NCI-H2196 (cell line): ENCODE measurements at regions not wholly inside any gene's neighbourhood (a gene's known extent, or its start where the extent isn't known, plus 50 kb on each side); places are given as distances from the start of the nearest gene placed in this dataset.
"Not testable (repeated sequence)": the region's sequence is repeated elsewhere in the genome, so short reads cannot be mapped to it uniquely, and the experiment has no call there.

Experiments
- DNase-seq: peaks from one replicate; lab custom pipeline; 2025; ENCODE audit not compliant: unreplicated experiment; lab: John Stamatoyannopoulos, UW

- DNase-seq: no peak
These were observed 494.5 kb upstream of the MAP2 start for GRCh38 chr2:208929139-208929864.

GRCh38 chr2:208929894-208930427, 493.9 kb upstream of the MAP2 start:
- no peak for DNase-seq

- no peak for DNase-seq
These were observed 488.3 kb upstream of the MAP2 start for GRCh38 chr2:208935531-208935930.

GRCh38 chr2:208937521-208937920, 486.3 kb upstream of the MAP2 start:
- DNase-seq: no peak

- no peak for DNase-seq
These were observed 484.0 kb upstream of the MAP2 start for GRCh38 chr2:208939852-208940251.

GRCh38 chr2:208945719-208946256, 478.1 kb upstream of the MAP2 start:
- DNase-seq: no peak

GRCh38 chr2:208948073-208948472, 475.8 kb upstream of the MAP2 start:
- DNase-seq: no peak

GRCh38 chr2:208970070-208970469, 453.8 kb upstream of the MAP2 start:
- DNase-seq: no peak

- DNase-seq: no peak
These were observed 446.3 kb upstream of the MAP2 start for GRCh38 chr2:208977582-208977981.

- no peak for DNase-seq
These were observed 444.9 kb upstream of the MAP2 start for GRCh38 chr2:208978946-208979345.

- DNase-seq: no peak
These were observed 443.5 kb upstream of the MAP2 start for GRCh38 chr2:208980321-208980720.

- no peak for DNase-seq
These were observed 441.0 kb upstream of the MAP2 start for GRCh38 chr2:208982831-208983230.

- no peak for DNase-seq
These were observed 440.4 kb upstream of the MAP2 start for GRCh38 chr2:208983486-208983885.

- no peak for DNase-seq
These were observed 439.3 kb upstream of the MAP2 start for GRCh38 chr2:208984376-208985090.

- no peak for DNase-seq
These were observed 438.2 kb upstream of the MAP2 start for GRCh38 chr2:208985644-208986043.

- DNase-seq: no peak
These were observed 433.1 kb upstream of the MAP2 start for GRCh38 chr2:208990716-208991115.

GRCh38 chr2:208999911-209000310, 423.9 kb upstream of the MAP2 start:
- no peak for DNase-seq

GRCh38 chr2:209002054-209002453, 421.8 kb upstream of the MAP2 start:
- no peak for DNase-seq

- no peak for DNase-seq
These were observed 418.5 kb upstream of the MAP2 start for GRCh38 chr2:209005371-209005770.

GRCh38 chr2:209008636-209009287, 415.1 kb upstream of the MAP2 start:
- DNase-seq: no peak

GRCh38 chr2:209018633-209019032, 405.2 kb upstream of the MAP2 start:
- not testable (repeated sequence) for DNase-seq

GRCh38 chr2:209029249-209029648, 394.6 kb upstream of the MAP2 start:
- DNase-seq: no peak
